Body of pancreas (tissue), 4 donors: ENCODE measurements at regions not wholly inside any gene's neighbourhood (a gene's known extent, or its start where the extent isn't known, plus 50 kb on each side); places are given as distances from the start of the nearest gene placed in this dataset.

ENCODE experiments used
- ATAC-seq: fragments of 150-250 bp; one replicate; pipeline ENCODE4 v1.9.1; 2016
- DNase-seq, 4 donors: peaks; one replicate each; pipeline ENCODE4 v3.0.0-alpha.2; 2019
- H3K27ac ChIP-seq, 4 donors: fragments of 200-600 bp; sonication (generic); 1 replicate in 3 of 4; 2 replicates in 1 of 4; pipeline versions ENCODE4 v1.5.1 to v1.6.1; 2016 to 2019; ENCODE audit warnings: mild to moderate bottlenecking in 1 of 4, mixed read lengths in 1 of 4, moderate library complexity in 1 of 4
- H3K27me3 ChIP-seq, 2 donors: fragments of 200-600 bp; sonication (generic); one replicate each; pipeline ENCODE4 v1.6.0; 2016; ENCODE audit warnings: mild to moderate bottlenecking in 1 of 2
- H3K36me3 ChIP-seq, 2 donors: fragments of 200-600 bp; sonication (generic); replicated peaks in 1 of 2; 2 replicates each; pipeline ENCODE4 v1.5.1; 2016; ENCODE audit warnings: low read depth in 2 of 2; ENCODE audit not compliant: insufficient read depth in 1 of 2
- H3K4me1 ChIP-seq: fragments of 200-600 bp; sonication (generic); one replicate; pipeline ENCODE4 v1.6.0; 2016
- H3K4me3 ChIP-seq, 2 donors: fragments of 200-600 bp; sonication (generic); 1 replicate in 1 of 2; 2 replicates in 1 of 2; pipeline ENCODE4 v1.5.1; 2016 to 2019
- H3K9me3 ChIP-seq, 3 donors: fragments of 200-600 bp; sonication (generic); 1 replicate in 2 of 3; 2 replicates in 1 of 3; pipeline ENCODE4 v1.5.1; 2016
- POLR2A ChIP-seq, 3 donors: fragments of 450-650 bp; IDR thresholded peaks; one replicate each; pipeline ENCODE4 v1.6.1; 2016; ENCODE audit warnings: antibody characterized with exemption in 3 of 3, mild to moderate bottlenecking in 2 of 3
- WGBS, 2 donors: methylation state at CpG; one replicate each; pipeline ENCODE4 v1.1.5; 2017; 5-methylcytosine and 5-hydroxymethylcytosine counted together
- intact Hi-C: fragments of 100-400 bp; cut with DNase I; formaldehyde crosslinking; loops from one replicate; pipeline ENCODE4 v1.15.1; 2023
- TF ChIP-seq, protein P1 (sequence below), 7 experiments: fragments of 450-650 bp in 4 of 7; fragments of 200-600 bp in 3 of 7; sonication (generic) in 3 of 7; IDR thresholded peaks; one replicate each; pipeline ENCODE4 v1.5.1; 2016 to 2019; ENCODE audit warnings: antibody characterized with exemption in 7 of 7

DNA sequence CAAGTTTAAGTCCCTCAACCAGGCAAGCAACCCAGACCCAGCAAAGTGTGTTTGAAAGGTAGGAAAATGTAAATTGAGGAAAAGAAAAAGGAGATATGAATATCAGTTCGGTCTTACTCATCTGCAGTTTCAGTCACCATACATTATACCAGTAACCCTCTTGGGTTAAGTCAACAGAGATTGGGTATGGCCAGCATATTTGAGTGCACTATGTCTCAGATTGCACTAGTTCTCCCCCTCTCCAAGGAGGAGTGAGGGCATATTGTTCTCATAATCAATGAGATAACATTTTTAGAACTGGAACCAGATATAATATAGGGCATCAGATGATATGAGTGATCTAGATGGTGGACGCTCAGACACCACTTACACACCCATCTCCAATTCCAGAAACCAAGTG lies 141.5 kb downstream of the COPS8 start:
- WGBS, 2 donors: 85 to 88% methylated on average over 2 of the region's 2 CpGs
- Histone ChIP-seq H3K36me3 (no peaks in the 10 kb centered on the region), H3K4me3 (no peak overlapping the region), H3K4me1 (peaks cover 7% of the 10 kb centered on the region), H3K27me3 (no peaks in the 10 kb centered on the region), H3K27ac (no peak overlapping the region), H3K9me3 (no peaks in the 10 kb centered on the region)
- ATAC-seq: no peak
- no peak for DNase-seq
- TF ChIP-seq, protein P1, sequence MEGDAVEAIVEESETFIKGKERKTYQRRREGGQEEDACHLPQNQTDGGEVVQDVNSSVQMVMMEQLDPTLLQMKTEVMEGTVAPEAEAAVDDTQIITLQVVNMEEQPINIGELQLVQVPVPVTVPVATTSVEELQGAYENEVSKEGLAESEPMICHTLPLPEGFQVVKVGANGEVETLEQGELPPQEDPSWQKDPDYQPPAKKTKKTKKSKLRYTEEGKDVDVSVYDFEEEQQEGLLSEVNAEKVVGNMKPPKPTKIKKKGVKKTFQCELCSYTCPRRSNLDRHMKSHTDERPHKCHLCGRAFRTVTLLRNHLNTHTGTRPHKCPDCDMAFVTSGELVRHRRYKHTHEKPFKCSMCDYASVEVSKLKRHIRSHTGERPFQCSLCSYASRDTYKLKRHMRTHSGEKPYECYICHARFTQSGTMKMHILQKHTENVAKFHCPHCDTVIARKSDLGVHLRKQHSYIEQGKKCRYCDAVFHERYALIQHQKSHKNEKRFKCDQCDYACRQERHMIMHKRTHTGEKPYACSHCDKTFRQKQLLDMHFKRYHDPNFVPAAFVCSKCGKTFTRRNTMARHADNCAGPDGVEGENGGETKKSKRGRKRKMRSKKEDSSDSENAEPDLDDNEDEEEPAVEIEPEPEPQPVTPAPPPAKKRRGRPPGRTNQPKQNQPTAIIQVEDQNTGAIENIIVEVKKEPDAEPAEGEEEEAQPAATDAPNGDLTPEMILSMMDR (IDR thresholded peaks at IDR 0.05): no peak
- no peak for TF ChIP-seq POLR2A (IDR thresholded peaks at IDR 0.05)
- intact Hi-C loops: no loop called here

DNA sequence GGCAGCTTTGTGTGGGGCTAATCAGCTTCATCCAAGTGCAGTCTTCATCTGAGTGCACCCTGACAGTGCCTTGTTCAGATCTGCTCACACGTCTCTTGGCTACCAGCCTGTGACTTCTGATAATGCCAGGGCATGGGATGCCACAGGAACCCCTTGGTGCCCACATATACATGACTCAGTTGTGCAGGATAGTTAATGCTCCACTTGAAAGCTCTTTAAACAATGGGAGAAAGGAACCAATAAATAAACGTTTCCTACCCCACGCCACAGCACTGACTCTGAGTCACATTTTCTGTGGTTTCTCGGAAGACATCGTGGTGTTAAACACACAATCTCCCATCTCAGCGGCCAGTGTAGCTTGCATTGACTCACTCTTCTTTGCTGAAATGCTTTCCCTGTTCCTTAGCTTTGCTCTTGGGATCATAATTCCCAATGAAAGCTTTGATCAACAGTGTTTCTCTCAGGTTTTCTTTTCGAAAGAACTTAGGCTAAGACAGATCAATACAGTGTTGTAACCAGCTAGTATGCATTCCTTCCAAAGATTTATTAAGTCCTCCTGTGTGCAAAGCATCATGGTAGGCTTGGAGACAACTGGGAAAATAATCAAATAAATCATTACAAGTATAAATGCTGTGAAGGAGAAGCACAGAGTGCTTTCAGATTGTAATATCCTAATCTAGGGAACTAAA lies 142.0 kb downstream of the COPS8 start:
- no peak for ATAC-seq
- H3K27me3 ChIP-seq: no peaks in the 10 kb centered on the region
- no peaks in the 10 kb centered on the region for H3K9me3 ChIP-seq
- peaks cover 3% of the 10 kb centered on the region for H3K4me1 ChIP-seq
- TF ChIP-seq POLR2A (IDR thresholded peaks at IDR 0.05): no peak
- TF ChIP-seq, protein P1 (IDR thresholded peaks at IDR 0.05): no peak
- no peaks in the 10 kb centered on the region for H3K36me3 ChIP-seq
- no peak overlapping the region for H3K4me3 ChIP-seq
- WGBS, 2 donors: 54 to 66% methylated on average over 7 of the region's 7 CpGs
- H3K27ac ChIP-seq: no peak overlapping the region
- no peak for DNase-seq
- intact Hi-C loops: no loop called here

DNA sequence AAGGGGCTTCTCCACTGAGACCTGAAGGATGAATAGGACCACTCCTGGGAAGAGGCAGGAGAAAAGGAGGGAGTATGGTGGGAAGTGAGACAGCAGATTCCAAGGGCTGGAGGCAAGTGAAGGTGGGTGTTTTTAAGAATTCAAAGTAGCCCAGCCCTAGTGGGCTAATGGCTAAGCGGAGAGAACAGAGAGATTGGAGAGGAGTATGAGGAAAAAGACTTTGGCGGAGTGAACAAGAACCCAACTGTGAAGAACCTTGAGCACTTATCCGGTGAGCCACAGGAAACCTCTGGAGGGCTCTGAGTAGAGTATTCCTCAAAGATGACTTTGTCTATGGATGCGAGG lies 142.6 kb downstream of the COPS8 start:
- intact Hi-C loops: no loop called here
- ATAC-seq (no peak), DNase-seq (no peak)
- Histone ChIP-seq H3K27ac (no peak overlapping the region), H3K4me1 (no peaks in the 10 kb centered on the region), H3K4me3 (no peak overlapping the region), H3K27me3 (no peaks in the 10 kb centered on the region), H3K9me3 (no peaks in the 10 kb centered on the region), H3K36me3 (no peaks in the 10 kb centered on the region)
- WGBS, 2 donors: 85 to 88% methylated on average over 4 of the region's 4 CpGs
- TF ChIP-seq, protein P1 (IDR thresholded peaks at IDR 0.05): no peak
- no peak for TF ChIP-seq POLR2A (IDR thresholded peaks at IDR 0.05)

DNA sequence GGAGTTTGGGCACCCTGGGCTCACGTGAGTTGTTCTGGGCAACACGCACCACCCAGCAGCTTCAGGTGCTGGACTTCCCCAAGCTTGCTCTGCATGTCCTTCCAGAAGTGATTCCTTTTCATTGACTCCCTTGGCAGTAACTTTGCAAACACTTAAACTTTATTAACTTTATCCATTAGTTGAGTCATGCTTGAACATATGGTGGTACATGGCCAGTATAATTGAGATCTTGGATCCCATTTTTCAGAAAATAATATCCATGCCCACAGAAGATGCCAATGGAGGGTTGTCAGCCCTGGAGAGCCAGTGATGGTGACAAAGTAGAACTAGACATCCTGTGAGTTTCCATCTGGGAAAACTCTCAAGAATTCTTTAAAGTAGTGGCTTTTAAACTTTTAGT lies 144.2 kb downstream of the COPS8 start:
- no peak for ATAC-seq
- TF ChIP-seq, protein P1 (IDR thresholded peaks at IDR 0.05): no peak
- no peak for TF ChIP-seq POLR2A (IDR thresholded peaks at IDR 0.05)
- WGBS, 2 donors: 63 to 84% methylated on average over 2 of the region's 2 CpGs
- no peak for DNase-seq
- intact Hi-C loops: no loop called here
- Histone ChIP-seq H3K27me3 (no peaks in the 10 kb centered on the region), H3K27ac (no peak overlapping the region), H3K36me3 (no peaks in the 10 kb centered on the region), H3K4me3 (no peak overlapping the region), H3K9me3 (no peaks in the 10 kb centered on the region), H3K4me1 (no peaks in the 10 kb centered on the region)

DNA sequence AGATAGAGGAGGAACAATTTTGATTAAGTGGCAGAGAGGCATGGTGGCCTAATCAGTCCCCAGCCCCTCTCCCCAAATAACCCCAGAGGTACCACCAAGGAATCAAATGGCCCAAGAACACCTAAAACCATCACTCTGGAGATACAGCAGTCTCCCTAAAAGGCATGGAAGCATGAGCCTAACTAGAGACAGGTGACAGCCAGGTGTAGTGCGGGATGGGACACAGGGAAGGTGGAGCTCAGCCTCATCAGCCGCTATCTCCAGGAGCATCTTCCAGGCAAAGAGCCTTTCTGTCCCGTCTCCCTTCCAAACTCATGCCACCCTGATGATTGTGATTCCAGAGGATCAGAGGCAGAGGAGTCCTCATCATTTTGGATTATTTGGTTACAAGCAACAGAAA lies 144.7 kb downstream of the COPS8 start:
- DNase-seq: no peak
- TF ChIP-seq, protein P1 (IDR thresholded peaks at IDR 0.05): no peak
- no peak for TF ChIP-seq POLR2A (IDR thresholded peaks at IDR 0.05)
- intact Hi-C loops: no loop called here
- no peak overlapping the region for H3K27ac ChIP-seq
- H3K9me3 ChIP-seq: no peaks in the 10 kb centered on the region
- no peak overlapping the region for H3K4me3 ChIP-seq
- H3K27me3 ChIP-seq: no peaks in the 10 kb centered on the region
- H3K4me1 ChIP-seq: peaks cover 4% of the 10 kb centered on the region
- 77 to 98% methylated on average over 3 of the region's 3 CpGs for whole genome bisulfite sequencing, 2 donors
- no peaks in the 10 kb centered on the region for H3K36me3 ChIP-seq
- ATAC-seq: no peak
